Calu3 (cell line): ENCODE measurements at regions not wholly inside any gene's neighbourhood (a gene's known extent, or its start where the extent isn't known, plus 50 kb on each side); places are given as distances from the start of the nearest gene placed in this dataset.

Source experiments
- BruUV-seq: library from RNA; stranded (reverse); fragments of 400-500 nt; replicated peaks from 2 replicates; lab custom pipeline; 2021; lab: Mats Ljungman, UMichigan
- CTCF ChIA-PET: fragments of 300-600 bp; sonication (Branson Sonifier 250); formaldehyde crosslinking; loops from one replicate; lab custom pipeline; 2022; ENCODE audit warnings: antibody characterized with exemption; lab: Charles Lee
- DNase-seq: peaks from one replicate; pipeline ENCODE4 v3.0.0; 2022
- H3K27ac Mint-ChIP-seq: one replicate; pipeline ENCODE4 v1.8.0; 2022; ENCODE audit warnings: mixed read lengths; ENCODE audit not compliant: unreplicated experiment
- H3K27me3 Mint-ChIP-seq: one replicate; pipeline ENCODE4 v1.8.0; 2022; ENCODE audit warnings: mixed read lengths; ENCODE audit not compliant: unreplicated experiment
- H3K36me3 Mint-ChIP-seq: one replicate; pipeline ENCODE4 v1.8.0; 2022; ENCODE audit warnings: mild to moderate bottlenecking, moderate library complexity, mixed read lengths; ENCODE audit not compliant: insufficient read depth, unreplicated experiment
- H3K4me1 Mint-ChIP-seq: one replicate; pipeline ENCODE4 v1.8.0; 2022; ENCODE audit warnings: mild to moderate bottlenecking, low read depth, mixed read lengths; ENCODE audit not compliant: unreplicated experiment
- H3K4me3 Mint-ChIP-seq: one replicate; pipeline ENCODE4 v1.8.0; 2022; ENCODE audit warnings: mild to moderate bottlenecking, low read depth, moderate library complexity, mixed read lengths; ENCODE audit not compliant: unreplicated experiment
- H3K9me3 Mint-ChIP-seq: one replicate; pipeline ENCODE4 v1.8.0; 2022; ENCODE audit warnings: low read depth, mixed read lengths; ENCODE audit not compliant: unreplicated experiment
- intact Hi-C: fragments of 100-400 bp; cut with micrococcal nuclease; formaldehyde crosslinking; loops from one replicate; pipeline ENCODE4 v1.10.0; 2022; ENCODE audit not compliant: unreplicated experiment
- TF ChIP-seq, protein P1 (sequence below): fragments of 200-600 bp; IDR thresholded peaks from one replicate; pipeline ENCODE4 v1.8.0; 2022; ENCODE audit warnings: antibody characterized with exemption; ENCODE audit not compliant: unreplicated experiment

DNA sequence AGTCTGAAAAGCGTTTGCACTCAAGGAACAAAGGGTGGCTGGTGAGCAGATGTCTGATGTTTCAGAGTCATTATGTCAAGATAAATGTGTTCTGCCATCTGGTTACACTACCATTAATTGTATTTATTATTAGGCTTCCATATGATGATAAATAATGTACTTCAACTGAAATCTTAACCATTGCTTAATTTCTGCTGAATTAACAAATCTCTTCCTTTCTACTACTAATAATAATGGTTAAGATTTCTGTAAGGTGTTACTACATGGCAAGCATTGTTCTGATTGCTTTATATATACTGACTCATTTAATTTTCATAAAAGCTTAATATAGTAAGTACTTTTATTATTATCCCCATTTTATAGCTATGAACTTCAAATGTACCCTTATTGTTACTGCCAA lies 68.4 kb upstream of the GALNT15 start:
- CTCF ChIA-PET = no interaction called here

DNA sequence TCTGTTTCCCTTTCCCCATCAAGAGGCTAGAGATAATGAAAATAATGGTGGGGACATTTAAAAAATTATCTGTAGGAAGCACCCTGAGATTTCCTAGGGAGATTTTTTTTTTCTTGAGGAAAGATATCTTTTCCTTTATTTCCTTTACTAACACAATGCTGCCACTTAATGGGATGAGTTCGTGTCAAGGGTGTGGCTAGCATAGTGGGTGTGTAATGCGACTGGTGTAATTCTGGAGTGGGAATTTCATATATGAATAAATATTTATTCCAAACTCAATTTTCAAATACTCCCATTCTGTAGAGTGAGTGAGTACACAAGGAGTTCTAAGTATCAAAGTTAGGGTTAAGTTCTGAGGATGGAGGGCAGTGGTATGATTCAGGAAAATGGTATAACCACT lies 66.1 kb upstream of the GALNT15 start:
- TF ChIP-seq, protein P1, sequence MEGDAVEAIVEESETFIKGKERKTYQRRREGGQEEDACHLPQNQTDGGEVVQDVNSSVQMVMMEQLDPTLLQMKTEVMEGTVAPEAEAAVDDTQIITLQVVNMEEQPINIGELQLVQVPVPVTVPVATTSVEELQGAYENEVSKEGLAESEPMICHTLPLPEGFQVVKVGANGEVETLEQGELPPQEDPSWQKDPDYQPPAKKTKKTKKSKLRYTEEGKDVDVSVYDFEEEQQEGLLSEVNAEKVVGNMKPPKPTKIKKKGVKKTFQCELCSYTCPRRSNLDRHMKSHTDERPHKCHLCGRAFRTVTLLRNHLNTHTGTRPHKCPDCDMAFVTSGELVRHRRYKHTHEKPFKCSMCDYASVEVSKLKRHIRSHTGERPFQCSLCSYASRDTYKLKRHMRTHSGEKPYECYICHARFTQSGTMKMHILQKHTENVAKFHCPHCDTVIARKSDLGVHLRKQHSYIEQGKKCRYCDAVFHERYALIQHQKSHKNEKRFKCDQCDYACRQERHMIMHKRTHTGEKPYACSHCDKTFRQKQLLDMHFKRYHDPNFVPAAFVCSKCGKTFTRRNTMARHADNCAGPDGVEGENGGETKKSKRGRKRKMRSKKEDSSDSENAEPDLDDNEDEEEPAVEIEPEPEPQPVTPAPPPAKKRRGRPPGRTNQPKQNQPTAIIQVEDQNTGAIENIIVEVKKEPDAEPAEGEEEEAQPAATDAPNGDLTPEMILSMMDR = no peak
- no peak overlapping the region for H3K27ac Mint-ChIP-seq
- CTCF ChIA-PET = no interaction called here
- intact Hi-C loops = no loop called here
- no TSS peak for BruUV-seq
- no peaks in the 10 kb centered on the region for H3K27me3 Mint-ChIP-seq
- no peak for DNase-seq
- H3K4me3 Mint-ChIP-seq = no peak overlapping the region
- H3K9me3 Mint-ChIP-seq = peaks cover 20% of the 10 kb centered on the region
- no peaks in the 10 kb centered on the region for H3K36me3 Mint-ChIP-seq
- peaks cover under 1% of the 10 kb centered on the region for H3K4me1 Mint-ChIP-seq

More for the DNA sequence above, 68.4 kb upstream of the GALNT15 start:
- intact Hi-C loops = no loop called here
- Mint-ChIP-seq H3K4me3 (no peak overlapping the region), H3K27me3 (no peaks in the 10 kb centered on the region), H3K36me3 (peaks cover 14% of the 10 kb centered on the region), H3K4me1 (peaks cover 24% of the 10 kb centered on the region), H3K27ac (no peak overlapping the region), H3K9me3 (peaks cover 27% of the 10 kb centered on the region)
- BruUV-seq = no TSS peak
- DNase-seq = no peak
- TF ChIP-seq, protein P1 = no peak

DNA sequence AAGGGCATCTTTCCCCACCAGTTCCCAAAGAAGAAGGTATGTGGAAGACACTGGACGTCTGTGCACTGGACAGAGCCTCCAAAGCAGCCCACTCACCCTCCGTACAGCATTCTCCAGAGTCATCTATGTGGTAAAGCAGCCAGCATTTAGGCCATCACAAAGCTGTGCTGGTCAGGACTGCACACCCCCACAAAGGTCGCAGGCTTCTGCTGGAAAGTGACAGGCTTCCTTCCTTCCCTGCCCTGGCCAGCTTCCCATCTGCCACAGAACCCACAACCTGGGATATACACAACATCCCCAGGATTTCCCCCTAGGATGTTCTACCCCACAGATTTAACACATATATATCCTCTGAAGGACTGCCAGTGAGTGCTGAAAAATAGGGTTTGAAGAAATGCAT lies 64.6 kb upstream of the GALNT15 start:
- peaks cover 20% of the 10 kb centered on the region for H3K9me3 Mint-ChIP-seq
- H3K4me3 Mint-ChIP-seq = no peak overlapping the region
- no peak overlapping the region for H3K27ac Mint-ChIP-seq
- TF ChIP-seq, protein P1 = no peak
- intact Hi-C loops = no loop called here
- no TSS peak for BruUV-seq
- DNase-seq = no peak
- H3K36me3 Mint-ChIP-seq = no peaks in the 10 kb centered on the region
- no peaks in the 10 kb centered on the region for H3K4me1 Mint-ChIP-seq
- CTCF ChIA-PET = interaction anchor here (0.6 kb wide), 1 partner anchor 14 kb away, joined by 3 read pairs; no protein-coding TSS in a partner anchor
- no peaks in the 10 kb centered on the region for H3K27me3 Mint-ChIP-seq

DNA sequence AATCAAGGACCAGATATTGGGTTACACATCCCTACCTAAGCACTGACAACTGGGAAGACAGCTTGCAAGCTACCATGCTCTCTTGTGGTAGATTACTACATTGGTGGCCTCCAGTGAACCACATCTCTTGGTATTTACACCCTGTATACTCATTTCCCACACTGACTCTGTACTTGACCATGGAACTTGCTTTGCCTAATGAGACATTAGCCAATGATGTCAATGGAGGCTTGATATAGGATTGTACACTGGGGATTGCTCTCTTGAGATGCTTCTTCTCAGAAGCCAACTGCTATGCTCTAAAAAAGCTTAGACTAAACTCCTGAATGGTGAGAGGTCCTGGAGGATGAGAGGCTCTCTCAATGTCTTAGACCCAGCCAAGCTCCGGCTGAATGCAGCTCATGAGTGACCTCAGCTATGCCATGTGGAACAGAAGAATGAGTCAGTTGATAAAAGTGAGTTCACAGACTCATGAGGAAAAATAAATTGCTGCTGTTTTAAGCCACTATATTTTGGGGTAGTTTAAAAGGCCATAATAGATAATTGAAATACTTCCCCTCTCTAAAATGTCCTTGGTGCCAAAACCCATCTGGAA lies 61.5 kb upstream of the GALNT15 start:
- CTCF ChIA-PET = interaction anchor here (0.6 kb wide), 1 partner anchor 222 kb away, joined by 4 read pairs; no protein-coding TSS in a partner anchor
- no peak overlapping the region for H3K4me3 Mint-ChIP-seq
- H3K9me3 Mint-ChIP-seq = peaks cover 4% of the 10 kb centered on the region
- no peaks in the 10 kb centered on the region for H3K4me1 Mint-ChIP-seq
- no peak for DNase-seq
- H3K36me3 Mint-ChIP-seq = no peaks in the 10 kb centered on the region
- TF ChIP-seq, protein P1 = no peak
- no peak overlapping the region for H3K27ac Mint-ChIP-seq
- BruUV-seq = no TSS peak
- H3K27me3 Mint-ChIP-seq = no peaks in the 10 kb centered on the region
- intact Hi-C loops = no loop called here
